ENCODE measurements at regions not wholly inside any gene's neighbourhood (a gene's known extent, or its start where the extent isn't known, plus 50 kb on each side); places are given as distances from the start of the nearest gene placed in this dataset.

- peak; percentile 76 for TF ChIP-seq CTCF (IDR thresholded peaks at IDR 0.05; ENCODE audit: unreplicated experiment)
- Mint-ChIP-seq H3K9me3 (ENCODE audit: low read depth) (no peaks in the 10 kb centered on the region), H3K4me1 (ENCODE audit: low read depth) (peaks cover 6% of the 10 kb centered on the region), H3K27ac (no peak overlapping the region), H3K27me3 (peaks cover 7% of the 10 kb centered on the region), H3K36me3 (ENCODE audit: insufficient read depth) (no peaks in the 10 kb centered on the region), H3K4me3 (ENCODE audit: low read depth) (no peak overlapping the region)
- DNase-seq (ENCODE audit: low spot score, unreplicated experiment) = peak; percentile 40
These were observed 55.2 kb upstream of the ADGRF1 start for GRCh38 chr6:47097092-47097945.

GRCh38 chr6:47096211-47096895 lies 54.2 kb upstream of the ADGRF1 start:
- no peak for DNase-seq (ENCODE audit: low spot score, unreplicated experiment)
- Mint-ChIP-seq H3K36me3 (ENCODE audit: insufficient read depth) (no peaks in the 10 kb centered on the region), H3K4me3 (ENCODE audit: low read depth) (no peak overlapping the region), H3K27me3 (peaks cover 7% of the 10 kb centered on the region), H3K27ac (no peak overlapping the region), H3K9me3 (ENCODE audit: low read depth) (no peaks in the 10 kb centered on the region), H3K4me1 (ENCODE audit: low read depth) (peaks cover 6% of the 10 kb centered on the region)
- no peak for TF ChIP-seq CTCF (IDR thresholded peaks at IDR 0.05; ENCODE audit: unreplicated experiment)

- peaks cover 7% of the 10 kb centered on the region for H3K27me3 Mint-ChIP-seq
- no peak for DNase-seq (ENCODE audit: low spot score, unreplicated experiment)
- no peaks in the 10 kb centered on the region for H3K36me3 Mint-ChIP-seq (ENCODE audit: insufficient read depth)
These were observed 52.3 kb upstream of the ADGRF1 start for GRCh38 chr6:47094241-47094925.

GRCh38 chr6:47093169-47093568 lies 51.0 kb upstream of the ADGRF1 start:
- Mint-ChIP-seq H3K27me3 (peaks cover 3% of the 10 kb centered on the region), H3K4me3 (ENCODE audit: low read depth) (no peak overlapping the region), H3K36me3 (ENCODE audit: insufficient read depth) (no peaks in the 10 kb centered on the region), H3K9me3 (ENCODE audit: low read depth) (no peaks in the 10 kb centered on the region), H3K27ac (no peak overlapping the region), H3K4me1 (ENCODE audit: low read depth) (peaks cover 6% of the 10 kb centered on the region)
- DNase-seq (ENCODE audit: low spot score, unreplicated experiment) = no peak
- TF ChIP-seq CTCF (IDR thresholded peaks at IDR 0.05; ENCODE audit: unreplicated experiment) = no peak

More at GRCh38 chr6:47094241-47094925, 52.3 kb upstream of the ADGRF1 start:
- Mint-ChIP-seq H3K27ac (no peak overlapping the region), H3K9me3 (ENCODE audit: low read depth) (no peaks in the 10 kb centered on the region), H3K4me3 (ENCODE audit: low read depth) (no peak overlapping the region), H3K4me1 (ENCODE audit: low read depth) (peaks cover 6% of the 10 kb centered on the region)
- no peak for TF ChIP-seq CTCF (IDR thresholded peaks at IDR 0.05; ENCODE audit: unreplicated experiment)

Measured in progenitor cell of endocrine pancreas (in vitro differentiated cells).